Stromal cell of bone marrow (primary cell): ENCODE measurements at regions not wholly inside any gene's neighbourhood (a gene's known extent, or its start where the extent isn't known, plus 50 kb on each side); places are given as distances from the start of the nearest gene placed in this dataset.

Experiments used
- DNase-seq: peaks from one replicate; pipeline ENCODE4 v3.0.0-alpha.2; 2012; ENCODE audit warnings: low read depth

DNA sequence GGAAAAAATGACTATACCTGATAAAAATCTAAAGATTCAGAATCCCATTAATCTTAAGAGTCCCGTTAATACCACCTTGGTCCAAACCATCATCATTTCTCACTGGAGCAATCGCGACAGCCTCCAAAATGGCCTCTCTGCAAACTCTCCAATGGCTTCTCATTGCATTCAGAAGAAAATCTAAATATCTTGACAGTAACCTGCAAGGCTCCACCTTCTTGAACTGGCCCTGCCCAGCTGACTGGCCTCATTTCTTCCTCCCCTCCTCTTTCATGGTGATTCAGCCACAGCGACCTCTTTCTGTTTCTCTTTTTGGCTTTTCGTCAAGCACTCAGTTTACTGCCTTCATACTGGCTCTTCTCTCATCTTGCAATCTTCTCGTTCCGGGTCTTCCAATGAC lies 56.2 kb upstream of the GPRIN3 start:
- no peak for DNase-seq

DNA sequence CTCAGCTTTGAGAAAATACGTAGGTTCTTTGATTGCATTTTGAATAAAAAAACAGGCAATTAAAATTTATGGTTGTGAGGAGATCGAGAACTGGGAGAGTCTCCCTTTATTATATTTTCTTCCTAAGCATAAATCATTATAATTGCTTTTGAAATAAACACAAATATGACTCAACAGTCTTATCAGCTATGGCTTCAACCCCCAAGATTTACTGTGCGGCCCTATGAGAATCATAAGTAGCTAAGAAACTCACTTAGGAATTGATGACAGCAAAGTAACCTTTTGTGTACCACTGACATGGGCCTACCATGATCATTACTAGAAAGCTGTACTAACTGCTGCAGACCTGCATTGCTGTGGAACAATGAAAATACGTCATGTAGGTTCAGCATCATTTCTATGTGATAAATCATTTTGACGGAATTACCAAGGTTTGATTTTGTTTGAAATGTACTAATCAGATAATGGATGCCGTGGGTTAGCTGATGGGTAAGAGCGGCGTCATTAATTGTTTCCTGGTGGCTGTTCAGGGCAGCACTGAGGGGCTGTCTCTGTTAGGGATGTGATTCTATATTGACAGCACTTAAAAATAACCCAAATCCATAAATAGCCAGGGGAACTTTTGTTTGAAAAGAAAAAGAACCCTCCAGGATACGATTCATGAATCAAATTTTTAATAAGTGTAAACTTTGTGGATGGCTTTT lies 51.5 kb upstream of the GPRIN3 start:
- no peak for DNase-seq

DNA sequence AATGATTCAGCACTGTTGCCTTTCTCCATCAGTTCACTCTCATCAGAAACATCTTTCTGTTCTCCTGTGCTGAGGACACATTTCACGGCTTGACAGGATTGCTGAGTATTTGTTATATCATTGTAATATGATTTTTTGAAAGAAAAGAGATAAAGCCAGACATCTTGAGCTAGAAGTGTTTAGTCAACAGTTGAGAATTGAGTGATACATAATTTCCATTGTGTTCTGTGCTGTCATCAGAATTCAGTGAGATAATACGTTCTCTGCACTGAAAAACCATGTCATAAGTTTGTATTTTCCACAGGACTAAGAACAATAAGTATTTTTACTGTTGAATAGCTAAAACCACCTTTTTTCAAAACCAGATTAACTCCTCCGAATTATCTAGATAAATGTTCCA lies 50.2 kb upstream of the GPRIN3 start:
- DNase-seq = no peak
